ENCODE measurements at regions not wholly inside any gene's neighbourhood (a gene's known extent, or its start where the extent isn't known, plus 50 kb on each side); places are given as distances from the start of the nearest gene placed in this dataset.

GRCh38 chr2:225282858-225283710, 116.4 kb upstream of the NYAP2 start:
- H3K36me3 ChIP-seq (ENCODE audit: control insufficient read depth in 2 of 3, insufficient read depth in 3 of 3, low read length in 3 of 3): no peaks in the 10 kb centered on the region
- TF ChIP-seq CTCF (IDR thresholded peaks at IDR 0.05; ENCODE audit: borderline replicate concordance, extremely low read depth, insufficient read depth): peak; percentile 57
- no peak overlapping the region for H3K9ac ChIP-seq (ENCODE audit: low read length in 3 of 3)
- intact Hi-C loops (cut with DNase I): loop anchor here (10.0 kb wide), 1 partner anchor 372 kb away; no protein-coding TSS in a partner anchor
- H3K4me1 ChIP-seq (ENCODE audit: control insufficient read depth in 2 of 3, insufficient read depth in 2 of 3, low read depth in 1 of 3, low read length in 3 of 3): no peaks in the 10 kb centered on the region
- H3K27me3 ChIP-seq (ENCODE audit: control insufficient read depth, insufficient read depth, low read length): no peaks in the 10 kb centered on the region
- H3K4me3 ChIP-seq (ENCODE audit: low read length in 3 of 3): no peak overlapping the region
- DNase-seq (peak in 1 of 5 donors; percentile 13), FAIRE-seq (no peak)
- H3K9me3 ChIP-seq (ENCODE audit: control insufficient read depth in 2 of 3, insufficient read depth in 1 of 3, low read length in 3 of 3): no peaks in the 10 kb centered on the region
- H3K27ac ChIP-seq (ENCODE audit: low read depth in 2 of 2, low read length in 2 of 2): no peak overlapping the region

- H3K4me3 ChIP-seq (ENCODE audit: low read length in 3 of 3): no peak overlapping the region
- H3K36me3 ChIP-seq (ENCODE audit: control insufficient read depth in 2 of 3, insufficient read depth in 3 of 3, low read length in 3 of 3): no peaks in the 10 kb centered on the region
- H3K9ac ChIP-seq (ENCODE audit: low read length in 3 of 3): no peak overlapping the region
- no peak for TF ChIP-seq CTCF (IDR thresholded peaks at IDR 0.05; ENCODE audit: borderline replicate concordance, extremely low read depth, insufficient read depth)
- DNase-seq: no peak
- intact Hi-C loops (cut with DNase I): no loop called here
- no peak for FAIRE-seq
- H3K4me1 ChIP-seq (ENCODE audit: control insufficient read depth in 2 of 3, insufficient read depth in 2 of 3, low read depth in 1 of 3, low read length in 3 of 3): no peaks in the 10 kb centered on the region
- peaks cover 0 to 10% (median 3%) of the 10 kb centered on the region in 3 donors for H3K9me3 ChIP-seq (ENCODE audit: control insufficient read depth in 2 of 3, insufficient read depth in 1 of 3, low read length in 3 of 3)
- H3K27me3 ChIP-seq (ENCODE audit: control insufficient read depth, insufficient read depth, low read length): no peaks in the 10 kb centered on the region
- H3K27ac ChIP-seq (ENCODE audit: low read depth in 2 of 2, low read length in 2 of 2): no peak overlapping the region
Measured at GRCh38 chr2:225276207-225276606, 123.3 kb upstream of the NYAP2 start.

GRCh38 chr2:225275443-225275842, 124.1 kb upstream of the NYAP2 start:
- H3K4me3 ChIP-seq (ENCODE audit: low read length in 3 of 3): no peak overlapping the region
- no peak overlapping the region for H3K9ac ChIP-seq (ENCODE audit: low read length in 3 of 3)
- no peak for TF ChIP-seq CTCF (IDR thresholded peaks at IDR 0.05; ENCODE audit: borderline replicate concordance, extremely low read depth, insufficient read depth)
- intact Hi-C loops (cut with DNase I): no loop called here
- H3K36me3 ChIP-seq (ENCODE audit: control insufficient read depth in 2 of 3, insufficient read depth in 3 of 3, low read length in 3 of 3): no peaks in the 10 kb centered on the region
- DNase-seq (no peak), FAIRE-seq (no peak)
- no peak overlapping the region for H3K27ac ChIP-seq (ENCODE audit: low read depth in 2 of 2, low read length in 2 of 2)
- no peaks in the 10 kb centered on the region for H3K4me1 ChIP-seq (ENCODE audit: control insufficient read depth in 2 of 3, insufficient read depth in 2 of 3, low read depth in 1 of 3, low read length in 3 of 3)
- H3K9me3 ChIP-seq (ENCODE audit: control insufficient read depth in 2 of 3, insufficient read depth in 1 of 3, low read length in 3 of 3): peaks cover 0 to 10% (median 3%) of the 10 kb centered on the region in 3 donors
- H3K27me3 ChIP-seq (ENCODE audit: control insufficient read depth, insufficient read depth, low read length): no peaks in the 10 kb centered on the region

Data from kidney (tissue), 13 donors.